Sigmoid colon (tissue), 4 donors: ENCODE measurements at regions not wholly inside any gene's neighbourhood (a gene's known extent, or its start where the extent isn't known, plus 50 kb on each side); places are given as distances from the start of the nearest gene placed in this dataset.

Source experiments
- EP300 ChIP-seq, 4 donors: sonication (generic); formaldehyde crosslinking; IDR thresholded peaks; one replicate each; pipeline ENCODE4 v1.6.1; 2017; ENCODE audit warnings: antibody characterized with exemption in 4 of 4
- POLR2A ChIP-seq, 2 donors: fragments of 450-650 bp; IDR thresholded peaks; one replicate each; pipeline ENCODE4 v1.6.1; 2016; ENCODE audit warnings: antibody characterized with exemption in 2 of 2, mild to moderate bottlenecking in 2 of 2, moderate library complexity in 2 of 2
- POLR2AphosphoS5 ChIP-seq, 4 donors: sonication (generic); formaldehyde crosslinking; IDR thresholded peaks; one replicate each; pipeline ENCODE4 v1.6.1; 2017; ENCODE audit warnings: antibody characterized with exemption in 4 of 4
- TF ChIP-seq, protein P1 (sequence below), 4 experiments: fragments of 450-650 bp in 3 of 4; fragments of 200-600 bp in 1 of 4; IDR thresholded peaks; one replicate each; pipeline ENCODE4 v1.5.1; 2016 to 2019; ENCODE audit warnings: antibody characterized with exemption in 4 of 4, mild to moderate bottlenecking in 3 of 4, moderate library complexity in 2 of 4

DNA sequence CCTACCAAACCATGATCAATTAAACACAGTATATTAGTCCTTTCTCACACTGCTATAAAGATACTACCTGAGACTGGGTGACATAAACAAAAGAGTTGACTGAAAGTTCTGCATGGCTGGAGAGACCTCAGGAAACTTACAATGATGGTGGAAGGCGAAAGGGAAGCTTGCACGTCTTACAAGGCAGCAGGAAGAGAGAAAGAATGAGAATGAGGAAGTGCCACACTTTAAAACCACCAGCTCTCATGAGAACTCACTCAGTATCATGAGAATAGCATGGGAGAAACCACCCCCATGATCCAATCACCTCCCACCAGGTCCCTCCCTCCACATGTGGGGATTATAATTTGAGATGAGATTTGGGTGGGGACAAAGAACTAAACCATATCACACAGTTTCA lies 324.9 kb upstream of the ZNF507 start:
- TF ChIP-seq, protein P1, sequence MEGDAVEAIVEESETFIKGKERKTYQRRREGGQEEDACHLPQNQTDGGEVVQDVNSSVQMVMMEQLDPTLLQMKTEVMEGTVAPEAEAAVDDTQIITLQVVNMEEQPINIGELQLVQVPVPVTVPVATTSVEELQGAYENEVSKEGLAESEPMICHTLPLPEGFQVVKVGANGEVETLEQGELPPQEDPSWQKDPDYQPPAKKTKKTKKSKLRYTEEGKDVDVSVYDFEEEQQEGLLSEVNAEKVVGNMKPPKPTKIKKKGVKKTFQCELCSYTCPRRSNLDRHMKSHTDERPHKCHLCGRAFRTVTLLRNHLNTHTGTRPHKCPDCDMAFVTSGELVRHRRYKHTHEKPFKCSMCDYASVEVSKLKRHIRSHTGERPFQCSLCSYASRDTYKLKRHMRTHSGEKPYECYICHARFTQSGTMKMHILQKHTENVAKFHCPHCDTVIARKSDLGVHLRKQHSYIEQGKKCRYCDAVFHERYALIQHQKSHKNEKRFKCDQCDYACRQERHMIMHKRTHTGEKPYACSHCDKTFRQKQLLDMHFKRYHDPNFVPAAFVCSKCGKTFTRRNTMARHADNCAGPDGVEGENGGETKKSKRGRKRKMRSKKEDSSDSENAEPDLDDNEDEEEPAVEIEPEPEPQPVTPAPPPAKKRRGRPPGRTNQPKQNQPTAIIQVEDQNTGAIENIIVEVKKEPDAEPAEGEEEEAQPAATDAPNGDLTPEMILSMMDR (IDR thresholded peaks at IDR 0.05): no peak
- TF ChIP-seq EP300 (IDR thresholded peaks at IDR 0.05) (no peak), POLR2AphosphoS5 (IDR thresholded peaks at IDR 0.05) (no peak), POLR2A (IDR thresholded peaks at IDR 0.05) (no peak)
